ENCODE measurements at regions not wholly inside any gene's neighbourhood (a gene's known extent, or its start where the extent isn't known, plus 50 kb on each side); places are given as distances from the start of the nearest gene placed in this dataset.
"Not testable (repeated sequence)": the region's sequence is repeated elsewhere in the genome, so short reads cannot be mapped to it uniquely, and the experiment has no call there.

- no peak for DNase-seq
- no peaks in the 10 kb centered on the region for H3K9me3 ChIP-seq
- TF ChIP-seq EP300 (IDR thresholded peaks at IDR 0.05) = no peak
- TF ChIP-seq CTCF (IDR thresholded peaks at IDR 0.05) = no peak
- no peak for TF ChIP-seq POLR2AphosphoS5 (IDR thresholded peaks at IDR 0.05)
- no peak for TF ChIP-seq POLR2A (IDR thresholded peaks at IDR 0.05)
- no peaks in the 10 kb centered on the region for H3K4me1 ChIP-seq
- peaks cover 0 to 44% (median 6%) of the 10 kb centered on the region in 3 donors for H3K27me3 ChIP-seq
- intact Hi-C loops (cut with DNase I; ENCODE audit: low total_unique reads) = no loop called here
- H3K36me3 ChIP-seq = no peaks in the 10 kb centered on the region
- H3K4me3 ChIP-seq = no peak overlapping the region
- no peak overlapping the region for H3K27ac ChIP-seq
Measured at GRCh38 chr3:198096015-198096414, 136.0 kb downstream of the LMLN start.

GRCh38 chr3:198097048-198097447 is 137.0 kb downstream of the LMLN start:
- H3K27ac ChIP-seq = no peak overlapping the region
- H3K4me3 ChIP-seq = no peak overlapping the region
- no peaks in the 10 kb centered on the region for H3K4me1 ChIP-seq
- DNase-seq = no peak
- WGBS, 5 donors = 57 to 72% (median 63%) methylated on average over 7 of the region's 7 CpGs
- intact Hi-C loops (cut with DNase I; ENCODE audit: low total_unique reads) = no loop called here
- peaks cover 0 to 42% (median 6%) of the 10 kb centered on the region in 3 donors for H3K27me3 ChIP-seq
- no peak for TF ChIP-seq POLR2AphosphoS5 (IDR thresholded peaks at IDR 0.05)
- TF ChIP-seq CTCF (IDR thresholded peaks at IDR 0.05) = no peak
- no peak for TF ChIP-seq EP300 (IDR thresholded peaks at IDR 0.05)
- no peak for TF ChIP-seq POLR2A (IDR thresholded peaks at IDR 0.05)
- no peaks in the 10 kb centered on the region for H3K9me3 ChIP-seq
- no peaks in the 10 kb centered on the region for H3K36me3 ChIP-seq

GRCh38 chr3:198098661-198099081 is 138.7 kb downstream of the LMLN start:
- not testable (repeated sequence) for DNase-seq

GRCh38 chr3:198103070-198103469 is 143.1 kb downstream of the LMLN start:
- intact Hi-C loops (cut with DNase I; ENCODE audit: low total_unique reads); H3K27ac ChIP-seq; H3K4me1 ChIP-seq; H3K36me3 ChIP-seq; H3K9me3 ChIP-seq; H3K4me3 ChIP-seq; DNase-seq: not testable (repeated sequence)
- WGBS, 5 donors = 48 to 87% (median 76%) methylated on average over 4 to 10 of the region's 10 CpGs
- peaks cover 0 to 24% (median 0%) of the 10 kb centered on the region in 3 donors for H3K27me3 ChIP-seq

More at GRCh38 chr3:198098661-198099081, 138.7 kb downstream of the LMLN start:
- 74 to 91% (median 79%) methylated on average over 6 to 9 of the region's 9 CpGs; no CpG with 5 or more reads in 1 of the 5 donors for WGBS, 5 donors
- H3K4me1 ChIP-seq; H3K36me3 ChIP-seq; intact Hi-C loops (cut with DNase I; ENCODE audit: low total_unique reads); H3K4me3 ChIP-seq; H3K9me3 ChIP-seq; H3K27ac ChIP-seq: not testable (repeated sequence)
- peaks cover 0 to 26% (median 3%) of the 10 kb centered on the region in 3 donors for H3K27me3 ChIP-seq

- Histone ChIP-seq H3K4me1 (no peaks in the 10 kb centered on the region), H3K4me3 (no peak overlapping the region), H3K27ac (no peak overlapping the region), H3K36me3 (no peaks in the 10 kb centered on the region), H3K27me3 (peaks cover 0 to 56% (median 23%) of the 10 kb centered on the region in 3 donors), H3K9me3 (no peaks in the 10 kb centered on the region)
- no peak for DNase-seq
- WGBS, 5 donors = 79 to 93% (median 85%) methylated on average over 4 of the region's 4 CpGs
- TF ChIP-seq POLR2AphosphoS5 (IDR thresholded peaks at IDR 0.05) = no peak
- no peak for TF ChIP-seq EP300 (IDR thresholded peaks at IDR 0.05)
- TF ChIP-seq POLR2A (IDR thresholded peaks at IDR 0.05) = no peak
- TF ChIP-seq CTCF (IDR thresholded peaks at IDR 0.05) = no peak
- intact Hi-C loops (cut with DNase I; ENCODE audit: low total_unique reads) = no loop called here
Measured at GRCh38 chr3:198106265-198106664, 146.2 kb downstream of the LMLN start.

Measured in stomach (tissue), 8 donors.